LNCAP (cell line): ENCODE measurements at regions not wholly inside any gene's neighbourhood (a gene's known extent, or its start where the extent isn't known, plus 50 kb on each side); places are given as distances from the start of the nearest gene placed in this dataset.

Experiments
- TF ChIP-seq, protein P1 (sequence below): fragments of 450-650 bp; IDR thresholded peaks from 2 replicates; pipeline ENCODE4 v1.5.1; 2017; ENCODE audit warnings: mild to moderate bottlenecking

DNA sequence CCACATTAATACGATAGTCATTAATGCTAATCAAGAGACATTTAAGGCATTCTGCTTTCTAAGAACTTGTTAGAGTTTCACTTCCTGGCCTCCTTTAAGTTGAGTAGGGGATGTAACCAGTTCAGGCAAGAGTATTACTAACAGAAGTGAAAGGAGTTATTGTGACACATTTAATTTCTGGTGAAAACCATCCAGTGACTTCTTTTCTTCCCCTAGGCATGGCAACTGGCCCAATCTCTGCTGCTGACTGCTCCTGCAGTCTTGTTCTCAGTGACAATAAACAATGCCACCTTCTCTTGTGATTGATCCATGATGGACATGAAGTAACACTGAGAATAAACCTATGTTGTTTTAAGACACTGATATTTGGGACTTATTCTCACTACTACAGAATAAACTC, 130.9 kb upstream of the DEFB112 start:
- TF ChIP-seq, protein P1, sequence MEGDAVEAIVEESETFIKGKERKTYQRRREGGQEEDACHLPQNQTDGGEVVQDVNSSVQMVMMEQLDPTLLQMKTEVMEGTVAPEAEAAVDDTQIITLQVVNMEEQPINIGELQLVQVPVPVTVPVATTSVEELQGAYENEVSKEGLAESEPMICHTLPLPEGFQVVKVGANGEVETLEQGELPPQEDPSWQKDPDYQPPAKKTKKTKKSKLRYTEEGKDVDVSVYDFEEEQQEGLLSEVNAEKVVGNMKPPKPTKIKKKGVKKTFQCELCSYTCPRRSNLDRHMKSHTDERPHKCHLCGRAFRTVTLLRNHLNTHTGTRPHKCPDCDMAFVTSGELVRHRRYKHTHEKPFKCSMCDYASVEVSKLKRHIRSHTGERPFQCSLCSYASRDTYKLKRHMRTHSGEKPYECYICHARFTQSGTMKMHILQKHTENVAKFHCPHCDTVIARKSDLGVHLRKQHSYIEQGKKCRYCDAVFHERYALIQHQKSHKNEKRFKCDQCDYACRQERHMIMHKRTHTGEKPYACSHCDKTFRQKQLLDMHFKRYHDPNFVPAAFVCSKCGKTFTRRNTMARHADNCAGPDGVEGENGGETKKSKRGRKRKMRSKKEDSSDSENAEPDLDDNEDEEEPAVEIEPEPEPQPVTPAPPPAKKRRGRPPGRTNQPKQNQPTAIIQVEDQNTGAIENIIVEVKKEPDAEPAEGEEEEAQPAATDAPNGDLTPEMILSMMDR, result no peak

DNA sequence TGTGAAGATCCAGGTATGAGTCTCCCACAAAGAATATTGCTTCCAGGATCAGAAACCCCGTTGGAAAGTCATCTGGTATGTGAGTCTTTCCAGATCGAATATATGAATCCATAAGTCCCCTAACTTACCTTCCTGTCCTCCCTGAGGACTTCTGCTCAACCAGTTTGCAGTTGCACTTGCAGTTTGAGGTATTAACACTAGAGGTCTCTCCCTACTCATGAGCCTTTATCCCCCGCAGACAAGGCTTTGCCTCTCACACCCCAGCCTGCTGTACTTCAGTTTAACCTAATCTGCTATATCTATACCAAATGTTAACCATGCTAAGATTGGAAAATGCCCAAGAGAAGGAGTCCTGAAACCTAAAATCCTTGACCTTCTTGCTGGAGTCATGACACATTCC, 135.3 kb upstream of the DEFB112 start:
- TF ChIP-seq, protein P1, result peak; percentile 40; the same call in 1 of the 2 replicates

DNA sequence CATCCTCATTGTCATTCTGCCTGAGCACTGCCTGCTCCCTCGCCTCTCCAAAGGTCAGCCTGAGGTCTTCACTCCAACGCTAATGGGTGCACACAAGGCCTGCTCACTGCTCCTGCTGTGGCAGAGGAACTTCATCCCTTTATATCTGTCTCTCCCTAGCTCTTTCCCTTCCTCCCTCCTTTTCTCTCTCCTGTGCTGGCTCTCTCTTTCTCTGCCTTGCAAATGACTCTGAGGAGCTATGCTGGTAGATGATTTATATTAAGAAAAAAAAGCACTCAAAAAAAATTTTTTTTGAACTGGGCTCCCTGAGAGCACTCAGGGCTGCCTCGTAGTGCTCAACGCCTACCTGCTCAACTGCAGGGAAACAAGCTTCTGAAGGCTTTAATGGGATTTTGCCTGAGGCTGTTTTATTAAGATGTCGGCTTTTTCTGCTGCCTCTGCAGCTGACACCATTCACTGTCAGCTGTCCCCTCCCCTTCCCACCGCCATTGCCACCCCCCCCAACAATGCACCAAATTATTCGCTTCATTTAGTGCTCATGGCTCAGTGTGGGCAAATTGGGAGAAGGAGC, 137.7 kb upstream of the DEFB112 start:
- TF ChIP-seq, protein P1, result no peak

DNA sequence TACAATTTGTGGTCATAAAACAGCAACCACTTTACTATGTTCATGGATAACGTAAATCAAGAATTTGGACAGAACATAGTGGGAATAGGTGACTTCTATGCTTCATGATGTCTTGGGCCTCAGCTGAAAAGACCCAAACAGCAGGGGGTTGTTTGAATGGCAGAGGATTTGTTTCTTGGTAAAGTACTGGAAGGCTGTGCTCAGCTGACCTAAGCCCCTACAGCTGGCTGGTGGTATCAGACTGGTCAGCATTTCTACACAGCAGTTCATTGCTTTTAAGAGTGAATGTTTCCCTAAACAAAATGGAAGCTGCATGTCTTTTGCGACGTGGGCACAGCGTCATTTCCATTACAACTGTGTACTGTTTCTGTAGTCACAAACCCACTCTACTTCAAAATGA, 148.5 kb upstream of the DEFB112 start:
- TF ChIP-seq, protein P1, result no peak

DNA sequence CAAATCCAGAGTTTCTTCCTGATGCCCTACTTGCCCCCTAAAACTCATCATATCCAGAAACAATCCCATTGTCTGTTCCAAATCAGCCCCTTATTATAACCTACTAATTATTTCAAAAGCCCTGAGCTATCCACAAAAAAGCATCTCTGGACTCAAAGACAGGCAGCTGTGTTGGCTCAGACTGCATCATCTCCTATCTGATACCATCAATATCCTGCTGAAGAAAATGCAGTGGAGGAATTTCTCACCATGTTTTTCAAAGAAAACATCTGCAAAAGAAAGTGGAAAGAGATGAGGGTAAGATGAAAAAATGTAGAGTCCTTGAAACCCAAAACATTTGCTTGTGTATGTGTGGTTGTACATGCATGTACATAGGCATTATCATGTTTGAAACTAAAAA, 153.0 kb upstream of the DEFB112 start:
- TF ChIP-seq, protein P1, result no peak

DNA sequence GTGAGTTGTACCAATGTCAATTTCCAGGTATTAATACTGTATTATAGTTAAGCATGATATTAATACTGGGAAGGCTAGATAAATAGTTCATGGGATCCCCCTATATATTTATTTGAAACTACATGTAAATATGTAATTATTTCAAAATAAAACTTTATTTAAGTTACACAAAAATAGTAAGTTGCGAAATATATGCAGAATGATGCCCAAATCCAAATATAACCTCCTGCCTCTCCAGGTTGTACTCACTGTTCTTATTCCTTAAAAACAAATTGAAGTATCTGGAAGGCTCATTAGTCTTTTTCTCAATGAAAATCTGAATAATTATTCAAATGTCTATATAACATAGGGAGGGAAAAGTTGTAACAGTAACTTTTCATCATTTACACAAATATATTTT, 161.9 kb upstream of the DEFB112 start:
- TF ChIP-seq, protein P1, result no peak

DNA sequence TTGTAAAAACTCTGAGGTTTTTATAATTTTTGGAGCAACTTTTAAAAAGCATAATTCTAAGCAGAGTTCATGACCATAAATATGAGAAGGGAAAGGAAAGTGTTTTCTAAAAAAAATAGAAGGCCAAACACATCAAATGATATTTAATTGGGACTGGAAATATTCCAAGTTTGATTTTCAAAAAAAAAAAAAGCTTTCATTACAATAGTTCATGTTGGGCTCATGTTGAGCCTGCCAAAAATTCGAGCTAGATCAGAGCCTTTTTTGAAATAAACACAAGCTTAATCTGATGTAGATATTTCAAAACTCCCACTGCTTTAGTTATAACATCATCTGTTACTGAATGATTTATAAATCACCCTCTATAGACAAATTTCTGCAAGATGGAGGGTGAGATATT, 163.4 kb upstream of the DEFB112 start:
- TF ChIP-seq, protein P1, result no peak

DNA sequence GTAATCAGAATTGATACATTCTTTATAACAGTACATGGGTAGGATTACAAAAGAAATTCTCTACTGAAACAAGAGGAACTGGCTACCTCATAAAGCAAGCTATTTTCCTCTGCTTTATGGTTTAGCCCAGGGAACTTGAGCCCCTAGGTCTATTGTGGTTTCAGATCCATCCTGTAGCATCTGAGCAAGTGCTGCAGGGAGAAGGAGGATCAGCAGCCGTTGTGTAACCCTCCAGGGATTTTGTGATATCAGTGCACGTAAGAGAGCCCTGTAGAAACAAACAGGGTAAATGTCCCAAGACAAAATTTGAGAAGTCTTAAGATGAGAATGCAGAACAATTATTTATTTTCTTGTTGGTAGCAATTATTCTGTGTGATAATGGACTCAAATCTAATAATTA, 165.2 kb upstream of the DEFB112 start:
- TF ChIP-seq, protein P1, result no peak
